Keratinocyte (primary cell): ENCODE measurements at regions not wholly inside any gene's neighbourhood (a gene's known extent, or its start where the extent isn't known, plus 50 kb on each side); places are given as distances from the start of the nearest gene placed in this dataset.

Experiments
- DNase-seq: peaks from one replicate; pipeline ENCODE4 v3.0.0-alpha.2; 2011; ENCODE audit warnings: low read depth, missing footprints, low spot score
- FAIRE-seq: peaks from 2 replicates; lab custom pipeline; 2011; peaks lifted over from hg19 to GRCh38; lab: Jason Lieb, UNC
- H2AFZ ChIP-seq: 2 replicates; pipeline ENCODE4 v1.6.0; 2012; ENCODE audit warnings: low read length, control low read depth, inconsistent platforms; ENCODE audit not compliant: control insufficient read depth
- H3K27ac ChIP-seq: 2 replicates; pipeline ENCODE4 v1.5.1; 2011; ENCODE audit warnings: low read length; ENCODE audit not compliant: control insufficient read depth, insufficient read depth
- H3K27me3 ChIP-seq: 3 replicates; pipeline ENCODE4 v1.6.0; 2011; ENCODE audit warnings: low read length; ENCODE audit not compliant: control insufficient read depth, insufficient read depth; ENCODE audit errors: extremely low read depth
- H3K36me3 ChIP-seq, 2 experiments: 2 replicates in 1 of 2; 3 replicates in 1 of 2; pipeline ENCODE4 v1.5.1; 2011; ENCODE audit warnings: low read length in 2 of 2, mild to moderate bottlenecking in 1 of 2; ENCODE audit not compliant: control insufficient read depth in 2 of 2, insufficient read depth in 2 of 2; ENCODE audit errors: extremely low read depth in 1 of 2
- H3K4me1 ChIP-seq: 3 replicates; pipeline ENCODE4 v1.5.1; 2011; ENCODE audit warnings: low read length; ENCODE audit not compliant: control insufficient read depth, insufficient read depth; ENCODE audit errors: extremely low read depth
- H3K4me2 ChIP-seq: 3 replicates; pipeline ENCODE4 v1.6.0; 2011; ENCODE audit warnings: low read depth, low read length; ENCODE audit not compliant: control insufficient read depth, insufficient read depth; ENCODE audit errors: extremely low read depth
- H3K4me3 ChIP-seq, 3 experiments: fragments of 200-600 bp in 1 of 3; sonication (generic) in 1 of 3; 2 replicates in 2 of 3; 3 replicates in 1 of 3; pipeline ENCODE4 v1.5.1; 2011 to 2016; ENCODE audit warnings: low read length in 3 of 3, mild to moderate bottlenecking in 3 of 3, control low read depth in 2 of 3, inconsistent platforms in 1 of 3, low read depth in 1 of 3, mixed read lengths in 1 of 3, mixed run types in 1 of 3, moderate library complexity in 1 of 3; ENCODE audit not compliant: control insufficient read depth in 2 of 3, insufficient read depth in 2 of 3; ENCODE audit errors: extremely low read depth in 1 of 3
- H3K79me2 ChIP-seq: 2 replicates; pipeline ENCODE4 v1.6.0; 2012; ENCODE audit warnings: low read length; ENCODE audit not compliant: control insufficient read depth, insufficient read depth
- H3K9ac ChIP-seq: 3 replicates; pipeline ENCODE4 v1.6.0; 2011; ENCODE audit warnings: low read length; ENCODE audit not compliant: control insufficient read depth, insufficient read depth; ENCODE audit errors: extremely low read depth
- H3K9me1 ChIP-seq: 3 replicates; pipeline ENCODE4 v1.6.0; 2011; ENCODE audit warnings: low read length; ENCODE audit not compliant: control insufficient read depth, insufficient read depth; ENCODE audit errors: extremely low read depth
- H3K9me3 ChIP-seq: 2 replicates; pipeline ENCODE4 v1.5.1; 2012; ENCODE audit warnings: low read depth, low read length; ENCODE audit not compliant: control insufficient read depth
- H4K20me1 ChIP-seq: 3 replicates; pipeline ENCODE4 v1.6.0; 2011; ENCODE audit warnings: low read length; ENCODE audit not compliant: control insufficient read depth, insufficient read depth; ENCODE audit errors: extremely low read depth
- CTCF ChIP-seq, 3 experiments: IDR thresholded peaks in 1 of 3; conservative IDR thresholded peaks in 1 of 3; optimal IDR thresholded peaks in 1 of 3; 2 replicates in 2 of 3; 3 replicates in 1 of 3; pipeline versions ENCODE3 to v1.5.1; 2011; ENCODE audit warnings: low read length in 3 of 3, mild to moderate bottlenecking in 3 of 3, moderate library complexity in 2 of 3, control low read depth in 1 of 3, inconsistent platforms in 1 of 3; ENCODE audit not compliant: insufficient read depth in 2 of 3; ENCODE audit errors: extremely low read depth in 1 of 3
- EZH2 ChIP-seq: IDR thresholded peaks from one replicate; pipeline ENCODE4 v1.6.1; 2012; ENCODE audit warnings: inconsistent platforms, mild to moderate bottlenecking, low read length, moderate library complexity
- dilution Hi-C: fragments of 300-500 bp; cut with MboI; formaldehyde crosslinking; loops from one replicate; pipeline ENCODE4 v1.7.0; 2020; ENCODE audit warnings: low sequenced_read_pairs; ENCODE audit not compliant: extremely low pct_ligation_motif_present

- no peak overlapping the region for H3K9ac ChIP-seq
- FAIRE-seq, result peak; percentile 9
- dilution Hi-C loops, result no loop called here
- no peak overlapping the region for H3K4me3 ChIP-seq
- H4K20me1 ChIP-seq, result no peaks in the 10 kb centered on the region
- no peaks in the 10 kb centered on the region for H3K9me3 ChIP-seq
- no peaks in the 10 kb centered on the region for H3K9me1 ChIP-seq
- H3K27ac ChIP-seq, result peak overlapping the region; percentile 22
- TF ChIP-seq EZH2, result no peak
- no peak for TF ChIP-seq CTCF (optimal IDR thresholded peaks at IDR 0.05 in 1 of 3, IDR thresholded peaks at IDR 0.05 in 1 of 3, conservative IDR thresholded peaks at IDR 0.05 in 1 of 3; ENCODE audit: extremely low read depth in 1 of 3, insufficient read depth in 2 of 3, low read length in 3 of 3)
- no peak overlapping the region for H2AFZ ChIP-seq
- H3K4me1 ChIP-seq, result peaks cover 43% of the 10 kb centered on the region
- H3K4me2 ChIP-seq, result no peak overlapping the region
- H3K36me3 ChIP-seq, result no peaks in the 10 kb centered on the region
- H3K79me2 ChIP-seq, result no peaks in the 10 kb centered on the region
- DNase-seq, result no peak
- no peaks in the 10 kb centered on the region for H3K27me3 ChIP-seq
Observed at GRCh38 chr18:59959606-59960005, 59.8 kb downstream of the PMAIP1 start.

GRCh38 chr18:59959073-59959472 lies 59.3 kb downstream of the PMAIP1 start:
- DNase-seq (no peak), FAIRE-seq (peak; percentile 81)
- Histone ChIP-seq H3K79me2 (no peaks in the 10 kb centered on the region), H2AFZ (no peak overlapping the region), H3K9me1 (no peaks in the 10 kb centered on the region), H3K27me3 (no peaks in the 10 kb centered on the region), H3K4me3 (no peak overlapping the region), H3K27ac (peak overlapping the region; percentile 22), H3K4me2 (peak overlapping the region; percentile 25), H4K20me1 (no peaks in the 10 kb centered on the region), H3K9ac (no peak overlapping the region), H3K36me3 (no peaks in the 10 kb centered on the region), H3K4me1 (peaks cover 48% of the 10 kb centered on the region), H3K9me3 (no peaks in the 10 kb centered on the region)
- no peak for TF ChIP-seq CTCF (optimal IDR thresholded peaks at IDR 0.05 in 1 of 3, IDR thresholded peaks at IDR 0.05 in 1 of 3, conservative IDR thresholded peaks at IDR 0.05 in 1 of 3; ENCODE audit: extremely low read depth in 1 of 3, insufficient read depth in 2 of 3, low read length in 3 of 3)
- no peak for TF ChIP-seq EZH2
- dilution Hi-C loops, result no loop called here
